SK-N-SH treated with all-trans-retinoic acid at 6 μM for 48 hours (cell line): ENCODE measurements at regions not wholly inside any gene's neighbourhood (a gene's known extent, or its start where the extent isn't known, plus 50 kb on each side); places are given as distances from the start of the nearest gene placed in this dataset.

Experiments used
- TOX ChIP-seq: fragments of 250-450 bp; sonication (Bioruptor Pico); IDR thresholded peaks from 2 replicates; pipeline ENCODE4 v1.8.0; 2021; ENCODE audit warnings: mild to moderate bottlenecking, moderate library complexity, borderline replicate concordance
- TF ChIP-seq, protein P1 (sequence below): fragments of 250-450 bp; sonication (Bioruptor Pico); IDR thresholded peaks from 2 replicates; pipeline ENCODE4 v1.5.1; 2021; ENCODE audit warnings: mild to moderate bottlenecking, moderate library complexity

GRCh38 chr6:2378046-2378657 lies 132.7 kb upstream of the GMDS start:
- TF ChIP-seq, protein P1, sequence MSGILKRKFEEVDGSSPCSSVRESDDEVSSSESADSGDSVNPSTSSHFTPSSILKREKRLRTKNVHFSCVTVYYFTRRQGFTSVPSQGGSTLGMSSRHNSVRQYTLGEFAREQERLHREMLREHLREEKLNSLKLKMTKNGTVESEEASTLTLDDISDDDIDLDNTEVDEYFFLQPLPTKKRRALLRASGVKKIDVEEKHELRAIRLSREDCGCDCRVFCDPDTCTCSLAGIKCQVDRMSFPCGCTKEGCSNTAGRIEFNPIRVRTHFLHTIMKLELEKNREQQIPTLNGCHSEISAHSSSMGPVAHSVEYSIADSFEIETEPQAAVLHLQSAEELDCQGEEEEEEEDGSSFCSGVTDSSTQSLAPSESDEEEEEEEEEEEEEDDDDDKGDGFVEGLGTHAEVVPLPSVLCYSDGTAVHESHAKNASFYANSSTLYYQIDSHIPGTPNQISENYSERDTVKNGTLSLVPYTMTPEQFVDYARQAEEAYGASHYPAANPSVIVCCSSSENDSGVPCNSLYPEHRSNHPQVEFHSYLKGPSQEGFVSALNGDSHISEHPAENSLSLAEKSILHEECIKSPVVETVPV (CRISPR knock-in tag): no peak
- no peak for TF ChIP-seq TOX (CRISPR knock-in tag)
